ENCODE measurements at regions not wholly inside any gene's neighbourhood (a gene's known extent, or its start where the extent isn't known, plus 50 kb on each side); places are given as distances from the start of the nearest gene placed in this dataset.

- TF ChIP-seq POLR2AphosphoS5 (IDR thresholded peaks at IDR 0.05; ENCODE audit: low read depth, low read length): no peak
- no peak for TF ChIP-seq MXI1 (IDR thresholded peaks at IDR 0.05; ENCODE audit: low read depth, low read length)
These were observed 367.0 kb upstream of the MARCKS start for GRCh38 chr6:113489952-113490746.

All from SK-N-SH (cell line).